Left forelimb (tissue), 1 donor: ENCODE measurements at regions not wholly inside any gene's neighbourhood (a gene's known extent, or its start where the extent isn't known, plus 50 kb on each side); places are given as distances from the start of the nearest gene placed in this dataset.

Source experiments
- DNase-seq: peaks from one replicate; pipeline ENCODE4 v3.0.0-alpha.2; 2018; ENCODE audit warnings: low spot score

DNA sequence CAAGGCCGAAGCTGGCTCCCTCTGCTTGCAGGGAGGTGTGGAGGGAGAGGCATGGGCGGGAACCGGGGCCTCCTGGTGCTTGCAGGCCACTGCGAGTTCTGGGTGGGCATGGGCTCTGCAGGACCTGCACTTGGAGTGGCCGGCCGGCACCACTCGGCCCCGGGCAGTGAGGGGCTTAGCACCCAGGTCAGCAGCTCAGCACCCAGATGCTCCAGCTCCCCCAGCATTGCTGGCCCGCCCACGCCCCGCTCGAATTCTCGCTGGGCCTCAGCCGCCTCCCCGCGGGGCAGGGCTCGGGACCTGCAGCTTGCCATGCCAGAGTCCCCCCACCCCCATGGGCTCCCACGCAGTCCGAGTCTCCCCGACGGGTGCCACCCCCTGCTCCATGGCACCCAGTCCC lies 176.2 kb upstream of the FAM98A start:
- no peak for DNase-seq

DNA sequence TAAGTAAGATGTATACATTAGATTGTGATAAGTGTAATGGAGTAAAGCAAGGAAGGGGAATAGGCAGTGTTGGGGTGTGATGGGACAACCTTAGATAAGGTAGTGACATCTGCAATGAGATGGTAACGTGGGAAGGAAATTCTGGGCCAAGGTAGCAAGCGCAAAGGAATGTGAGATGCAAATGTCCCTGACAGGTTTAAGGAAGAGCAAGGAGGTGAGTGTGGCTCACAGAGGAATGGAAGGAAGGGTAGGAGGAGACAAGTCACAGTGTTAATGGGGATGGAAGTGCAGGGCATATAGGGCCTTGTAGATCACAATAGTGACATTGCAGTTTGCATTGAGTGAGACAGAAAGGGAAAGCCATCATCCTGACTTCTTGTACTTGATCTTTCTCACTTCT lies 170.9 kb upstream of the FAM98A start:
- DNase-seq = no peak

DNA sequence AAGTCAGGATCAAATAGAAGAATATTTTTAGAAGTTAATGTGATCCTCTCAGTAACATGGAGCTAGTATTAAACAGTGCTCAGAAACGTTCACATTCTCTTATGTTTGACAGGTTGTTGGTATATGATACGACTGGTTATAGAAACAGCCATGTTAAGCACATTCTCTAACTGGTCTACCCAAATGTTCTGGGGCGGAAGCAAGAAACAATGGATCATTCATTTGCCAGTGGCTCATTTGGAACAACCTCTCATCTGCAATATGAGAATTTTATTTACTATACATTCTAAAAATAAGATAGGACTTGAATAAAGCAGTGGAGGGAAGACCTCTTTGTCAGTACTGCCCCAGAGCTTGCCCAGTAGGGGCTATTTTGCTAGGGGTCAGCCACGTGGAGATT lies 167.1 kb upstream of the FAM98A start:
- DNase-seq = no peak

DNA sequence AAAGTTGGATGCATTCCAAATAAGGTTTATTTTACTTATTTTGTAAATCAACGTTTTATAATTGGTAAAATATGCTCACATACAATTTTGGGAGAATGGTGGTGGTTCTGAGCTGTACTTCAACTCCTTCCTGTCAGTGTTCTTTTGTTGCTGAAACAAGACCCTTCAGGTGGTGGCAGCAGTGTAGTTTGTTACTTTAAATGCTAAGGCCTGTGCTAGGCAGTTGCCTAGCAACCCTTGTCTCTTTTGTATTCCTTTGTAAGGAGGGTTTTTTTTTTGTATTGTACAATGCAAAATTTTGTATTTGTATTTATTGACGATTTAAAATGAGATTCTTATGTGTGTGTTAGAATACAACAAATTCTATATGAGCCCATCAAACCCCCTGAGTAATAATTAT lies 166.0 kb upstream of the FAM98A start:
- DNase-seq = no peak

DNA sequence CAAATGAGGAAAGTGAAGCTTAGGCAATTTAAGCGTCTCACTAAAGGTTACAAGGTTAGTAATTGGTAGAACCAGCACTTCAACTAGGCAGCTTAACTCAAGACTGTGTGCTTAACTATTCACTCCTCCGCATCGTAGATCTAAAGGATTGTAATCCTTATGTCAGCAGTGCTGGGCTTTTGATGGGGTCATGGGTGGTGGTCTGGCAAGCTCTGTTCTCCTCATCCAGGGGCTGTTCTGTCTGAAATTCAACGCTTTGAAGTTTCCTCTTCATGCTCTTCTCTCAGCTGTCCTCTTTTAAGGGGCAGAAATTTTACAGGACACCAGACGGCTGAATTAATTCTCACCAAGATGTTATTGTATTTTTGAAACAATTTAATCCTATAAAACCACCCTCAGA lies 165.5 kb upstream of the FAM98A start:
- no peak for DNase-seq

DNA sequence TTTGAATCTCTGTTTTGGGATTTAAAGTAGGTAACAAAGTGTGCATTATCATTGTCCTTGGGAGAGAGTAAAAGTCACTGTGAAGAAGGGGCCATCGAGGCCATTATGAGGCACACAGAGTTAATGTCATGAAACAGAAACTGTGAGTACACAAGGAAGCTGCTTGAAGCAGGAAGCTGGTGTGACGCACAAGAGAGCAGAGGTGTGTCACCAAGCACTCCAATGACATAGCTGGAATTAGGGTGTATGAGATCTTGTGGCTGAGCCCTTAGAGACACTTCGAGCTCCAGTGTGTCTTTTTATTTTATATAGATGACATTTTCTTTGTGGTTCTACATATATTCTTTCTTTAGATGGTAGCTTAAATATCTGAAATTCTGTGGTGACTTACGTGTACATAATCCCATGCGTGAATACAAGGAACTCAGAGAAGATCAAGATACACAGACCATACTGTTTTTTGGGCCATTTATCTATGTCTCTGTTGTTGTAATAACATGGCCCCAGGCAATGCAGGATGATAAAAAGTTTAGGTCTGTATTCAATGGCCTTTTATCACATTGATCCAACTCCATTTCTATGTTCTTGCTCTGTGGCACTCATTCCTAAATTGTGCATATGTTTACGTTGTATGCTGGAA lies 164.7 kb upstream of the FAM98A start:
- DNase-seq = no peak

DNA sequence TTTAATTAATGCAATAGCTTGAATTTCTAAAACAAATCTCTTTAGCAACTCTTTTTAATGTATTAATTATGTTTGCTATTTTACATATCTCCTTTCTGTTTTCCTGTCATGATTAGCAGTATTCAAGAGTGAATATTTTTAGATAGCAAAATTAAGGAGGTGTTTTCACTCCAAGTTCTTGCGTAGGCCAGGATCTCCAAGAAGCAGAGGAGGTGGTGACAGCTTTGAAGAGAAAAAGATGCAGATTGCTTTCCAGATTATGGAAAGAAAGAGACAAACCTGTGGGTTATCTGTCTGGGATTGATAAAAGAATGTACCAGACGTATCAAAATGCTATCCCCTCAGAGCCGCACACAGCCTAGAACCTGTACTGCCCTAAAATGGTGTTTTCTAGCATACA lies 163.5 kb upstream of the FAM98A start:
- no peak for DNase-seq

DNA sequence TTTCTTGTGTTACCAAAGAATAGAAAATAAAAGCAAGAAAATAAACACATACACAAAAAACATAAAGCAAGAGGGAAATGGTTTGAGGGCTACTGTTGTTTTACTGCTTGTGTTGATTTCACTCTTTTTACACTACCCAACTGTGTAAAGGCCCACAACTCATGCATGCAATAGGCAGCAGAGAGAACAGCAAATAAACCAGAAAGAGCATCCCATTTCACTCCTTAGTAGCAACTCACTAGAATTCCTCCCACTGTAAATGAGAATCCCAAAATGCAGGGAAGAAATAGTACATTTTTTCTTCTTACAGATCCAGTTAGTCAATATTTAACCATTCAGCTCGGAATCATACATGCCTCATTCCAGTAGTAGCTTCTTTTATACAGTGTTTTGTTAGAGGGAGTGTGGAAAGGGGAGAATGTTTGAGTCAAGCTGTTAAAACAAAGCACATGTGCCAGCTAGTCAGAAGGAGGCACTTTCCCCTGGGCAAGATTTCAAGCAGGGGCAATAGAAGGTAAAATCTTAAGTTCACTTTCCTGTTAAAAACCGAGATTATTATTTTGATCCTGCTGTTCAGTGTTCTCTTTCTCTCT lies 147.2 kb upstream of the FAM98A start:
- no peak for DNase-seq

DNA sequence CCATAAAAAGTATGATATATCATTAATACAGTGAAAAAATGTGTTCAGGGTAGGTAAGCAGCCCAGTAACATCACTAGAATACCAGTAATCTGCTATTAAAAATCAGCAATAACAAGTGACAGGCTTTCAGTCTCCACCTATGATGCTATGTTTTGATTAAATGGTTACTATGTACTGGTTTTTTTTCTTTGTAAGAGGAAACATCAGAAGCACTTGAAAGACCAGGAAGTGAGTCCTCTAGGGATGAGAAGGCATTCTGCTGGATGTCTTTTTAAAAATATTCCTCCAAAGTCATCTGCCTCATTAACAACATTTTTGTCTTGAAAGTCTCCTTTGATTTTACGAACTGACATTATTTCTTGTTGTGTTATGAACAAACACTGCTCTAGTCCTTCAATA lies 136.0 kb upstream of the FAM98A start:
- no peak for DNase-seq

DNA sequence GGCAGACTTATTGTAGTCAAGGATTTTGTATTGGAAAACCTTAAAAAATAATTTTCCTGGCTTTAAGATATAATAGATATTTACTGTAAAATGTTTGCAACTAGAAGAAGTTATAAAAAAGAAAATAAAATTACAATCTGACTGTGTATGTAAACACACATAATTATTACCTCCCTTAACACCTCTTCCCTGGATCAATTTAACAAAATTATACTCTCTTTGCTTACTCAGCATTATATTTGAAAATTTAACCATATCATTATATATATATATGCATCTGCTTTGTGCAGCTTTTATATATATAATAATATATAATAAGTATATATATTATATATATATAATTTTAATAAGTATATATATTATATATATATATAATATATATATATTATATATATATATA lies 131.7 kb upstream of the FAM98A start:
- DNase-seq = no peak

DNA sequence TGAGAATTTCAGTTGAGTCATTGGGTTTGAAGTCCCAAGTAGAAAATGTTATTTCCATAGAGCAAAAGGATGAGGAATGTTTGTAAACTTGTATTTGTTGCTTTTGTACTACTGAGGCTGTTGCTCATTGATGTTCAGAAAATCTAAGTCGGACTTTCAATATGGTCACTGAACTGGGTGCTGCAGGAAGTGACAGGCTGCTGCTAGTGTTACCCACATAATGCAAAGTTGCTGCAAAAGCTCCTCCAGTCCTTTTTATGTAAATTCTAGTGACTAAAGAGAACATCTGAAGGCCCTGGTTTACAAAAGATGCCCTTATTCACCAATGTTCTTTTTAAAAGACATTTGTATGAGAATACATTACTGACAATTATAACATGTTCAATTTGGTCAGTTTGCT lies 131.1 kb upstream of the FAM98A start:
- no peak for DNase-seq

DNA sequence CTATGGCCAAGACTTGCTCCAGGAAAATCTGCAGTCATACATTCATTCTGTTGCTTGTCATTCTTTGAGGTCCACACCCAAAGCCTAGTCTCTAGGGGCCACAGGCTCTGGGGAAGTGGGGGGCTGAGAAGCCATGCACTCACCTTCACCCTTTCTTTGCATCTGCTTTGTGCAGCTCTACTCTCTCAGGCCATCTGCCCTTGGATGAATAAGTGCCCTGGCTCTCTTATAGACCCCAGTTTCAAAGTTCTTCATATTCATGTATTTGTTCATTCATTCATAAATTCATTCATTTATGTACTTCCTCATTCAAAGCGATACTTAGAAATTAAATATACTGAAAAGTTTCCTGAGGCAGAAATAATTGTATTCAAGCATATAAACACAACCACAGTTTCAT lies 130.3 kb upstream of the FAM98A start:
- DNase-seq = no peak

DNA sequence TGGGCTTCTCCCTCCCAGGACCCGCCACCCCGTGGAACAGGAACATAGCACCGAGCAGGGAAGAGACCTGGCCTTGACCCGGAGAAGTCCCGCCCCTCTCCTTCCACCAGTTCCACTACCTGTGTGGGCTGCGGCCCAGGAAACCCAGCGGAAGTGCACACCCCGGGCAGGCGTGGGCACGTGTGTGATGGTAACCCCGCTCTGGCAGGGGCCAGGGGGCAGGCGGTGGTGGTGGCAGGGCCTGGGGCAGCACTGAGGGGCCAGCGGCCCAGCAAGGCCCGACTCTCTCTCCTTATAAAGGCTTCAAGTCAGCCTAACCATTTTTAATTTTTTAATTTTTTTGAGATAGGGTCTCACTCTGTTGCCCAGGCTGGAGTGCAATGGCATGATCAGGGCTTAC lies 129.0 kb upstream of the FAM98A start:
- DNase-seq = no peak

DNA sequence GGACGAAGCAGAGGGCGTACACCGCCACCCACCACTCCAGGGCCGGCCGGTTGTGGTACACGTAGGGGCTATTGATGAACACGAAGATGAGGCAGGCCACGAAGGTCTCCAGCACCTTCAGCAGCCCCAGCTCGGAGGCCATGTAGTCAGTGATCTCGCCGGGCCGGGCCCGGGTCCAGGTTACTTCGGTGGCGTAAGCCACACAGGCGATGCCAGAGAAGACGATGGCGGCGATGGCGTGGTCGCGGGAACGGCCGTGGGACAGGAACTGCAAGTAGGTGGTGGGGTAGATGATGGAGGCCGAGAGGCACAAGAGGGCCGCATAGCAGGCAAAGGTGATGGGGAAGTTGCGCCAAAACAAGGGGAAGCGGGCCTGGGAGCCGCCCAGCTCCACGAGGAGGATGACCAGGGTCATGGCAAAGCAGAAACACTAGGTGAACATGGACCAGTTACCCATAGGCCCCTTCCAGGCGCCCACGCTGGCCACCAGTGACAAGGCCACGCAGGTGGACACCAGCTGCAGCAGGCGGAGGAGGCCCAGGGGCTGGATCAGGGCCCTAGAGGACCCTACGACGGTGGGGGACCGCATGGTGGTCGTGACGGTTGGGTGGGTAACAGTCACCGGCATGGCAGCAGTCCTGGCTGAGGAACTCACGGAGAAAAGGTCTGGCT lies 128.4 kb upstream of the FAM98A start:
- DNase-seq = no peak

DNA sequence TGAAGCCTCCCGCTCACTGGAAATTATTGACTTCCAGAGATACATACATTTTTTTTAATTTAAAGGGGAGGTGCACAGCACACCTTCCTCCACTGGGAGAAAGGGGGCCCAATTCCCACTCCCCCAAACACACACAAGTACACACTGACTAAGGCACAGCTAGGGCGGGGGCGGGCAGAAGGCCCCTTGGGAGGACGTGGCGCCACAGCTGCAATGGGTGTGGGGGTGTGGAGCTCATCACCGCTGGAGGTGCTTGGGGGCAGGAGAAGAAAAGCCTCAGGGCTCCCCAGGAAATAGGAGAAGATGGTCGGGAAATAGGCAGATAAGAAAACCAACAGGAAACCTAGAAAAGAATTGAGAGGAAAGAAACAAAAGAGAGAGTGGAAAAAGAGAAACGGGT lies 127.3 kb upstream of the FAM98A start:
- no peak for DNase-seq

DNA sequence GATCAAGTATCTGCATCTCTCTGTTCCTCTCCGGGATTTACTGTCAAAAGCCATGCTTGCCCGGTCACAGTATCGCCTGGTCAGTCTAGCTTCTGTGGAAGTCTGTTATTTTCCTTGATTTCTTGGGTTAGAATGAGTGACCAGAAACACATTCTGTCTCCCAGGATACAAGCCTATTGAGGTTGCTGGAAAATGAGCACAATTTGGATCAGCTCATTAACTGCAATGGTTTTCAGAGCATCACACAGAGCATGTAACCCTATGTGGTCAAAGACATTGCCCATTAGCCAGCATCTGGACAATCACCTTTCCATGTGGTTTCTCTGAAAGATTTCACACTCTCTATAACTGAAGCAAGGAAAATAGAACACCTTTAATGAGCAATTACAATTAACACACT lies 124.2 kb upstream of the FAM98A start:
- no peak for DNase-seq

DNA sequence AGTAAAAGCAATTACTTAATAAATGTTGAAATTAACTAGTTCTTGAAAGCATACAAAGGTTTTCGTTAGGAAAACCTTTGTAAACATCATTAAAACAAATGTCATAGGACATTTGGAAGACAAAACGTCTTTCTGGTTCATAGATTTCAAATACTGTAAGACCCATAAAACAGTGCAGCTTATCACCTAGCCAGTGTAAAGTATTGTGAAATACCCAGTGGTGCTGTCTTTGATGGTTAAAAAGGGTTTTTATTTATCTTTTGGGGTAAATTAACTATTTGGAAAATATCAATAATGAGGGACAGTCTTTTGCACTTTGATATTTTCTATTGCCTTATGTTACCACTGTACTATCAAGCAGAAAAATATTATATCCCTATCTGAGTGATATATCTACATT lies 120.0 kb upstream of the FAM98A start:
- DNase-seq = no peak

DNA sequence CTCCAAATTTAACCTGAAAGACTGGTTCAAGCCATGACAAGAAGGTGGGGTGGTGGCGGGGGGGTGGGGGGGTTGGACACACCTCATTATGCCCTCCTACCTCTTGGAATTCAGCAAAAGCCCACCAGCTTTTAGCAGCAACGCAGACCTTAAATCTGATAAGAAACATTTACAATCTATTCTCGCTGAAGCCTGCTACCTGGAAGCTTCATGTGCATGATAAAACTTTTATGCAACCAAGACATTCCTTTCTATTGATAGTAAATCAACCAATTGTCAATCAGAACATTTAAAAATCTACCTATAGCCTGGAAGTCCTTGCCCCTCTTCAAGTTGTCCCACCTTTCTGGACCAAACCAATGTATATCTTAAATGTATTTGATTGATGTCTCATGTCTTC lies 113.6 kb upstream of the FAM98A start:
- no peak for DNase-seq

DNA sequence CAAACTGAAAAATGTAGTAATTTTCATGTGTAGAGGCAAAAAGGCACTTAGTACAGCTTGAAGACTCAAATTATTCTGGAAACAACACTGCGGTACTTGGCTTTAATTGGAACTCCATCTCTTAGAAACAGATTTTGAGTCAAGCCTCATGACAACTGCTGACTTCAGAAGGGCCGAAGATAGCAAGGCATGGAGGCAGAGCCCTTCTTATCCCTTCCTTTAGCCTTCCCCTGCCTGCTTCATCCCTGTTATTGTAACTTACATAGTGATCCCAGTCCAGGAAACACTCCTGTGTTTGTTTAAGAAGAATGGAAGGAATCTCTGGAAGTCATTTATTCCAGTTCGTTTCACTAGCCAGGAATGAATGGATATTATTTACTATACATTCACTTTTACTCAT lies 110.9 kb upstream of the FAM98A start:
- DNase-seq = no peak

DNA sequence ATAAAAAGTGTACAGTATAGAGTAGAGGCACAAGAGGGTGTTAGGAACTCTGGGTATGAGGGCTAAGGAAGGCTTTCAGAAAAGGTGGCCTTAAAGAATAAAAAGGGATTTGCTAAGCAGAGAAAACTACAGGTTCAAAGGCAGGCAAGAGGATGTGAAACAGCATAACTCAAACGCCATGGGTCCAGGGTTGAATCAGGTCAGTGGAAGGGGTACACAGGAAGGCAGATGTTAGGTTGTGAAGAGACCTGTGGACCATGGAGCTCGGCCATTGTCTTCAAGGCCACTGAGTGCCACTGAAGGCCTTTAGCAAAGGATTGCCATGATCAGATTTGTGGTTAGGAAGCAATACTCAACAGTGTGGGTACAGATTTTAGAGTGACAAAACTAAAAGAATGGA lies 108.2 kb upstream of the FAM98A start:
- no peak for DNase-seq

DNA sequence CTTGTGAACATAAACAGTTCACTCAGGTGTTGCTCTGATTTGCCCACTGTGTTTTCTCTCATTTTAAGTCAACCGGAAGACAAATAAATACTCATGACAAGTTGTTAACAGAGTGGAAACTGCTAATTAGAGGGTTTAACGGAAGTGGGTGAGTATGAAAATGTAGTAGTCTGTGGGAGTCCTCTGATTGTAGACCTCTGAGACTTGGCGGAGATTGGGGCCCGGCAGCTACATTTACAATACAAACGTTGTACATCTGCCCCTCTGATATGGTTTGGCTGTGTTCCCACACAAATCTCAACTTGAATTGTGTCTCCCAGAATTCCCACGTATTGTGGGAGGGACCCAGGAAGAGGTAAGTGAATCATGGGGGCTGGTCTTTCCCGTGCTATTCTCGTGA lies 107.3 kb upstream of the FAM98A start:
- DNase-seq = no peak

DNA sequence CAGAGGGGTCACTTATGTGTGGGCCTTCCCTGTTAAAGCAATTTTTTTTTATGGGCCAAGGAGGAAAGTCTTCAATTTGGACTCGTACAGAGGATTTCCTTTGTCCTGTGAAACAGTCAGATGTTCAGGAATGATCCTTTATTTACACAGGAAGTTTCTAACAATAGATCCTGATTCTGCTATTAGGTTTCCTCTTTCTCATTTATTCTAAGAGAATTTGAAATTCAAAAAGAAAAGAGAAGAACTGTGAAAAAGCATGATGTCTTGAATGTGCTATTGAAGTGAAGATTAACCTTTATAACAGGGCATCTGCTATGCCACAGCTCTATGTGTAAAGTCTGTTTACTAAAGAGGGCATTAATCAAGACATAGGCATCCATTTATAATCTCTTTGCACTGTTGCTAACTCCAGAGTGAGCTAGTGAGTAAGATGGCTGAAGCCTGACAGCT lies 105.3 kb upstream of the FAM98A start:
- DNase-seq = no peak

DNA sequence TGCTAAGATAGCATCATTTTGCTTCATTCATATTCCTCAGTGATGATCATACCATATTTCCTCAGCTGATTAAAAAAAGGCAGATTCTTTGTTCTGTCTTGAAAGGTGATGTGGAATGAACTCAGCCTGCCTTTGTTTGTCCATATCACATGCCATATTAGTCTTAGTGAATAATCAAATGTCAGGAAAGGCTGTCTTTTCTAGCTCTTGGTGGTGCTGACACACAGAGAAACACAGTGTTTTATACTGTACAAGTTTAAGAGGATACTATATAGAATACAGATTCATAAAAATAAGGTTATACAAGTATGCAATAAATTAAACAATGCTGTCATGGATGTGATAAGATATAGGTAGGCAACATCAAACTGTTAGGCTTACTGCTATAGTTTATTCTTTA lies 97.1 kb upstream of the FAM98A start:
- no peak for DNase-seq

DNA sequence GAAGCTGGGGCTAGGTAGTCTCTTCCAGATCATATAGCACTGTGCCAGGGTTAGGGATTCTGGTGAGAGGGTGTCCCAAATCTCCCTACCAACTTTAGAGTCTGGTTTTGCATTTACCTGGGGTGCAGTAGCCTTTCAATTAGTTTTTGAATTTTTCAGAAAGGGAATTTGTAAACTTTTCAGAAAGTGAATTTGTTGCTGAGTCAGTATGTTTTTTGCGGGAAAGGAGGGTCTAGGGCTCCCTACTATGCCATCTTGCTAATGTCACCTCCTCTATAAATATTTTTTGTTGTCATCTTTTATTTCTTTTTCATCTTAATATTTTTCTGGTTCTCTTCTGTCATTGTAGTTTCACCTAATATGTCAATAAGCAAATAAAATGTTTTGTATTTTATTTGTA lies 95.8 kb upstream of the FAM98A start:
- DNase-seq = no peak
